ENCODE measurements at regions not wholly inside any gene's neighbourhood (a gene's known extent, or its start where the extent isn't known, plus 50 kb on each side); places are given as distances from the start of the nearest gene placed in this dataset.

DNA sequence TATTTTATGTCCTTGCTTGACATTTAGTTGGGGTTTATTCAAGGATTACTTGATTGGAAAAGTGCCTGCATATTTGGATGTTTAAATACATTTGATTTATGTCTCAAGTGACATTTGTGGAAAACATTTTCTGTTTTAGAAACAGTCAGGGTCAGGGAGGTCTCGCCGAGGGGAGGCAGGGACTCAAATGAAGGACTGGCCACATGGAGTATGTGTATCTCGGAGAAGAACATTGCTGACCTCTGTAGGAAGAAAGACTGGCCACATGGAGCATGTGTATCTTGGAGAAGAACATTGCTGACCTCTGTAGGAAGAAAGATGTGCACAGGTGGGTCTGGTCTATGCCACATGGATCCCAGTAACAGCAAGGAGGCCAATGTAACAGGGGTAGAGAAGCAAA, 233.6 kb downstream of the TRIML1 start:
- TF ChIP-seq, protein P1, sequence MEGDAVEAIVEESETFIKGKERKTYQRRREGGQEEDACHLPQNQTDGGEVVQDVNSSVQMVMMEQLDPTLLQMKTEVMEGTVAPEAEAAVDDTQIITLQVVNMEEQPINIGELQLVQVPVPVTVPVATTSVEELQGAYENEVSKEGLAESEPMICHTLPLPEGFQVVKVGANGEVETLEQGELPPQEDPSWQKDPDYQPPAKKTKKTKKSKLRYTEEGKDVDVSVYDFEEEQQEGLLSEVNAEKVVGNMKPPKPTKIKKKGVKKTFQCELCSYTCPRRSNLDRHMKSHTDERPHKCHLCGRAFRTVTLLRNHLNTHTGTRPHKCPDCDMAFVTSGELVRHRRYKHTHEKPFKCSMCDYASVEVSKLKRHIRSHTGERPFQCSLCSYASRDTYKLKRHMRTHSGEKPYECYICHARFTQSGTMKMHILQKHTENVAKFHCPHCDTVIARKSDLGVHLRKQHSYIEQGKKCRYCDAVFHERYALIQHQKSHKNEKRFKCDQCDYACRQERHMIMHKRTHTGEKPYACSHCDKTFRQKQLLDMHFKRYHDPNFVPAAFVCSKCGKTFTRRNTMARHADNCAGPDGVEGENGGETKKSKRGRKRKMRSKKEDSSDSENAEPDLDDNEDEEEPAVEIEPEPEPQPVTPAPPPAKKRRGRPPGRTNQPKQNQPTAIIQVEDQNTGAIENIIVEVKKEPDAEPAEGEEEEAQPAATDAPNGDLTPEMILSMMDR (conservative IDR thresholded peaks at IDR 0.05; ENCODE audit: low read depth, low read length): no peak
- TF ChIP-seq EZH2 (IDR thresholded peaks at IDR 0.05; ENCODE audit: low read length, unreplicated experiment): no peak

Data from PC-3 (cell line).